Renal cortical epithelial cell (primary cell): ENCODE measurements at regions not wholly inside any gene's neighbourhood (a gene's known extent, or its start where the extent isn't known, plus 50 kb on each side); places are given as distances from the start of the nearest gene placed in this dataset.
"Not testable (repeated sequence)": the region's sequence is repeated elsewhere in the genome, so short reads cannot be mapped to it uniquely, and the experiment has no call there.

Experiments used
- DNase-seq: peaks from one replicate; pipeline ENCODE4 v3.0.0-alpha.2; 2011; ENCODE audit warnings: low read depth

DNA sequence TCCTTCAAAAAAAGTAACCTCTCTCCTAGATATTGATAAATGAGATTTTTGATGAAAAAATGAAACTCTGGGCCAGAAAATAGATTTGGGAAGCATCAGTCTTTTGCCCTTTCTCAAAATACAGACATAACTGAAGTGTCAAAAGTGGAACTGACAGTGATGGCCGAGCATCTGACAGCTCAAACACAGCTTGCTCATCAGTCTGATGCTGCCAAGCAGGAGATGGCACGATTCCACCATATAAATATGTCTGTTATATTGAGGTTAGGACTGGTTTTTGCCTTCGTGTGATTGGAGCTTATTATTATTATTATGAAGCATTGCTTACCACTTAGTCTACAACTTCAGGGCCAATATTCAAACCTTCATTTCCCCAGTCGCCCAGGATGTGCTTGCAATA lies 152.6 kb upstream of the EPHA3 start:
- DNase-seq: no peak

DNA sequence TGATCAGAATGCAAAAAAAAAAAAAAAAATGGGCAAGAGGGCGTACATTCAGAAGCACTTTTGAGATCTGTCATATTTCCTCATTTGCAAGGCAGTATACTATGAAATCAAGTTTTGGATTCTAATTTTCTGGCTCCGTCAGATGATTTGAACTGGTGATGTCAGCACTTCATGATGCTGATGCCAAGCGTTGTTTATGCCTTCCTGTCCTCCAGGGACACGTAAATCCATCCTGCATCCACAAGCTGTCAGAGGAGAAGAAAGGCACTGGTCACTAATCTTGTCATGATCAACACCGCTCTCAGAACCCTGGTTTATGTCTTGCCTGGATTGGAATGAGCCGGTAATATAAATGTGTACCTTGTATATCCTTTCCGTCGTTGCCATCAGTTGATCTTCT lies 152.1 kb upstream of the EPHA3 start:
- no peak for DNase-seq

DNA sequence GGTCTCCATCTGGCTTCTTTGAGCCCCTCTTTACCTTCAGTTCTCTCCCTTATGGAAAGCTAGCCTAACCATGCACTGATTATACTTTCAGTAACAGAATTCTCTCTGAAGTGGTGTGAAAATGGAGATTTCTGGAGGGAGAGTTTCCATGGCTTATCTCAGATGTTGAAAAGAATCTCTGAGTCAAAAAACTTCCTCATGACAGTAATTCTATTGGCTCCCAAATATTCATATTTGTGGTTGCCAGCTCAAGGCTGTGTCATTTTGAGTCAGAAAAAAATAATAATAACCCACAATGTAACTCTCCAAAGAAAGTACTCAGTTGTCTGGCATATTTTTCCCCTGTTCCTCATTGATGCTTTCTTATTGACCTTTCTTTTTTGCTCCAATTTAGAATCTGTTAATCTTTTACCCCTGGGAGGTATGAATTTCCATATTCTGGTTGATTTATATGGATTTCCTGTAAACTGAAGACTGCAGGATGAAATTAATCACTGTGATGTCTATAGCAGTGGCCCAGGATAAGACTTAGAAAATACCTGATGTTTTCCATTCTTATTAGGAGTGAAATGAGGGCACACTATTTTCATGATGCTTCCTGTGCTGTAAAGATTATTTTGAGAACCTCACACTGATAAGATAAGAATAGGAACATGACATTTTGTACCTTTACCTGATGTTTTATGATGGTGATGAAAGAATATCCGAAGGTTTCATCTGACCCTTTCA lies 149.5 kb upstream of the EPHA3 start:
- peak; percentile 5 for DNase-seq

DNA sequence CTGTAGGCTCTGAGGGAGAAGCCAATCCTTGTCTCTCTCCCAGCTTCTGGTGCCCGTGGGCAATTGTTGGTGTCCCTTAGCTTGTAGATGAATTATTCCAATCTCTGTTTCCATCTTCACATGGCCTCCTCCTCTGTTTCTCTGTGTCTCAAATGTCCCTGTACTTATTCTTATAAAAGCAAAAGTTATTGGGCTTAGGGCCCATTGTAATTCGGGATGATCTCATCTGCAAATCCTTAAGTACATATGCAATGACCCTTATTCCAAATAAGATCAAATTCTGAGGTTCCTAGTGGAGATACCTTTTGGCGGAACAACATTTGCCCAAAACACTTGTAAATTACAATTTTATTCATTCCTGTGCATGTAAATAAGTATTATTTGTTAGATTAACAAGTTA lies 147.4 kb upstream of the EPHA3 start:
- DNase-seq: no peak

DNA sequence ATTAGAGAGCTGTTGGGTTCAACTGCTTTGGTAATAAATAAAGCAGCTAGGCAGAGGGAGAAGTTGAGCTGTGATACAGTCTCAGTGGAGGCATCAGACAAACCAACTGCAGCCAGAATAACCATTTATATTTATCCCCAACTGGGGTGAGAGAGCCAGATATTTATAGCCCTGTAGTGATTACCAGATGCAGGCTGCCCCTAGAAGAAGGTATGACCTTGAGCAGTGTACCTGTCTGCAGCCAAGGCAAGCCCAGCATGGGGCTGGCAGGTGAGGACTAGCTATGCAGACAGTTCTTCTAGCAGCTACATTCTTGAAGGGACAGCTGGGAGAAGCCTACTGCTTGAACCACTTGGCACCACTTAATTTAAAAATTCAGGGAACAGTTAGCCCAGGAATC lies 144.4 kb upstream of the EPHA3 start:
- DNase-seq: no peak

DNA sequence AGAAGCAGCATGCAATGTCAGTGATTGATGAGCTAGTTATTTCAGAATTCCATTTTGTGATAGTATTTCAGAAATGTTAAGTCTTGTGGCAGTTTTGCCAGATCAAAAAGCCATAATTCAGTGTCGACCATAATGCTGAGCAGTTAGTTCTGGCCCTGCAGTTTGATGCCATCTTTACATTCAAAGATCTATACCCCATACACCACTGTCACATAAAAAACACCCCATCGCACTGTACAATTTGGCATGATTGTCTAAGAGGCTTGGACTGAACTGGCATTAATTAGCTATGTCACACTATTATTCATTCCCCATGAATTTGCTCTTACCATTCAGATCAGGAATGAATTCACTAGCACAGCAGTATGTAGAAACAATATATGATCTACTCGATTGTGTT lies 127.7 kb upstream of the EPHA3 start:
- DNase-seq: no peak

DNA sequence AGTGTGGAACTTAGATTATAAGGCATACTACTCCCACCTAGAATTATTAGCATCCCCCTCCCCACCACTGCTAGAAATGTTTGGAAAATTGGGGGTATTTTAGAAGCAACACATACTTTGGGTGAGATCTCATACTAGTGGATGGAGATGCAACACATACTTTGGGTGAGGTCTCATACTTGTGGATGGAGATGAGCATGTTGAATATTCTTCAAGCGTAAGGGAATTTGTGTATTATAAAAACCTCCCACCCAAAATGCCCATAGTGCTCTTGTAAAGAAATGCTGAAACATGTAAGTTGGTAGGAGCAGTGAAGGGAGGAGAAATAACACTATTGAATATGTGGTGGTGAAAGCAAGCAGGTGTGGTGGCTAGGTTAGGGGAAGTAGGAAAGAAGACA lies 124.0 kb upstream of the EPHA3 start:
- no peak for DNase-seq

DNA sequence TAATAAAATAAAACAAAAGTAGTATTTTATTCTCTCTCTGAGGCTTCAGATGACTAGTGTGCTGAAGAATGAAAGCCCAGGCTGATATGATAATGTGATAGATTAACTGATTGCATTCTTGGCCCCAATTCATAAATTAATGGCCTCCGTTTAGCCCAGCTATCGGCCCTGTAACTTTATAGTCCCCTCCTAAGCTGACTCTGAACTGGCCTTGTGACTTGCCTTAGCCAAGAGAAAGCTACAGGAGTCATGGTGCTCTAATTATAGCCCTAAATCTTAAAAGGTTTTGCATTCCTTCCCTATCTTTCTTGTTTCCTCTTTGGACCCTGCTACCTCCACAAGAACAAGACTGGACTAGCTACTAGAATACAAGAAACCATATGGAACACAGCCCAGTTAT lies 123.2 kb upstream of the EPHA3 start:
- DNase-seq: no peak

DNA sequence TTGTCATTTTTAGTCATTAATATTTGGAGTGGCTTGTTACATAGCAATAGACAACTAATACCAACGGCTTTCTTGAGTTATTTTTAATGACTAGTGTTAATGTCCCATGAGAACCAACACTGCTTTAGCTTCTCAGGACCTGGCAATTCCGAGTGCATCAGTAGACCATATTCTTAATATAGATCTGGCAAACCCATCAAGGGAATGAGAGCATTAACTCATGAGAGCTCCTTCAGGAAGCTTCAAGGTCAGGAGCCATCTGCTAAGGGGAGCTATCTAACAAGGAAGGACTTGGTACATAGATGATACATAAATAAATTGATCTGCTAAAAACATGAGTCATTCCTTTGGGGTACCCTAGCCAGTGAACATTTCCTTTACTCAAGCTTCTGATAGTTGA lies 122.6 kb upstream of the EPHA3 start:
- no peak for DNase-seq

DNA sequence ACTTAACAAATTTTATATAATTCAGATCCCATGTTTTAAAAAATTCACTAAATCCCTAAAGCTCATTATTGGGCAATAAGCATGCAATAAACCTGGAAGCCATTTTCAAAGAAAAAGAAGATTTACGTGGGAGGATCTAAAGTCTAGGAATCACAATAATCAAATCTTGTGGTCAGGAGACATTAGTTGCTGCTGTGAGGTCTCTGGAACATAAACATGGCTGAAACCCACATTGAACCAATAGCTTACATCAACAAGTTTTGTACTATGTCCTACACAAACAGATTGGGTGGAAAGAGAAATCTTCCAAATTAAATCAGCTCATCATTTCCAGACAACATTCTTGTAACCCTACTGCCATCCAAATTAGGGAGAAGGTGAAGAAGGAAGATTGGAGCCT lies 121.9 kb upstream of the EPHA3 start:
- DNase-seq: no peak

DNA sequence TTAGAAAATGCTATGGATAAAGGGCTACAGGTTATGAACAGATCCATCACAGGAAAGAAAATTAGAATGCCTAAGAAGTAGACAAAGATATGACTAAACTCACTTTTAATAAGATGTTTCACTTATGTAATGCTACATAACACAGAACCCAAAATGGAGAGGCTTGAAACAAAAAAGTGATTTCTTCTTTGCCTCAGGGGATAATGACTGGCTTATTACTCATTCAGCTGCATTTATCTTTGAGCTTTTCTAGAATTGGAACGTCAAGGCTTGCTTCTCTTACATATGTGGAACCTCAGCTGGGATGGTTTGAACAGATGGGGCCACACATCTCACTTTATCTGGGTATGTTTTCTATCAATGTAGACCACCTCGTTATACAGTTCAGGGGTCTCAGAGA lies 120.6 kb upstream of the EPHA3 start:
- peak; percentile 14 for DNase-seq

DNA sequence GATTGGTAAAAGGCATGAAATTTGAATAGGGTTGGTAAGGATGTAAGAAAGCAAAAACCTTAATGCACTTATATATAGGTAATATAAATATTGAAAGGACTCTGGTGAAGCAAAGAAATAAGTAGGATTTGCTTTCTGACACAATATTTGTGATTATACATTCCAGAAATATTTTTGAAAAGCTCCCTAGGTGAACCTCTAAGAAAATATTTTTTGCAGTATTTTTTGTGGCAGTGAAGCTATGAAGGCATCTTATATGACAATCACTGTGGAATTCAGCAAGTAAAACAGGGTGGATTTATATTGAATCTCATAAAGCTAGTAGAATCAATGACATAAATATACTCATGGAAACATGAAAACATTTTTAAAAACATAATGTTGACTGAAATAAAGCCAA lies 119.6 kb upstream of the EPHA3 start:
- DNase-seq: no peak

DNA sequence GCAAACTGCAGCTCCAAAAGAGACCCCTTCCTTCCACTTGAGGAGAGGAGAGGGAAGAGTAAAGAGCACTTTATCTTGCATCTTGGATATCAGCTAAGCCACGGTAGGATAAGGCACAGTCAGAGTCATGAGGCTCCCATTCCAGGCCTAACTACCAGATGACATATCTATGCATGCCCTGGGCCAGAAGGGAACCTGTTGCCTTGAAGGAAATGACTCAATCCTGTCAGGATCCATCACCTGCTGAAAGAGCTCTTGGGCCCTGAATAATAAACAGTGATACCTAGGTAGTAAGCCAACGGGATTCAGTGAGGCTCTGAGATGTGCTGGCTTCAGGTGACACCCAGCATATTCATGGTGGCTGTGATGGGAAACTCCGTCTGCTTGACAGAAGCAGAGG lies 118.5 kb upstream of the EPHA3 start:
- DNase-seq: no peak

DNA sequence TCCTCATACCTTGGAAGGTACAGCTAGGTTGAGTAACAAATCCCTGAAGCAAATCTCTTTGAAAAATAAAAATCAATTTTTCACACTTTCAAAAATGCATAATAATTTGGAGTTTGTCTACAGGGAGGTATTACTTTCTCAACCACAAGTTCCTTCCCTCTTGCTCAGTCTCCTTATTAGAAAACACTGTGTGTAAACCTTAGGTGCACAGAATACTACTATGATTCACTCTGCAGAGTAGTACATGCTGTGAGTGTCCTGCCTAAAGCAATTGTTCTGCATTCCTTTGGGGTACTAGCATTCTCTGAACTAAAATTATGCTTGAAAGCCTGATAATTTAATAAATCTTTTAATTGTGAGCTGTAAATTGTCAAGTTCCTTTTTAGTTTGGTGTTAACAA lies 115.9 kb upstream of the EPHA3 start:
- peak; percentile 6 for DNase-seq

DNA sequence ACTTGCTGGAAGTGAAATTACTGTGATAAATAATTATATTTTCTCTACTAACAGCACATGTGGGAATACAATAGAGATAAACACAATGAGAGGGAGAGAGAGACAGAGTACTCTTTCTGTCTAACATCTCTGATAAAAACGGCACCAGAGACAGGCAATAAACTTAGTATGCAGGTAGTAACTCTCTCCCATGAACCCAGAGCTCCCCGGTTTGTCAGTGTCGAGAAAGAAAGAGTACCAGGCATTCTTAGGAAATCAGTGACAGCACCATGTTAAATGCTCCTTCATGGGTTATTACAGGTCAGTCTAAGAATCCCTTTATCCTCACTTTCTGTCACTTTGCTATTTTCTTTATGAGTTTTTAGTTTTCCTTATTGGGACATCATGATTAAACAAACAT lies 110.7 kb upstream of the EPHA3 start:
- DNase-seq: no peak

DNA sequence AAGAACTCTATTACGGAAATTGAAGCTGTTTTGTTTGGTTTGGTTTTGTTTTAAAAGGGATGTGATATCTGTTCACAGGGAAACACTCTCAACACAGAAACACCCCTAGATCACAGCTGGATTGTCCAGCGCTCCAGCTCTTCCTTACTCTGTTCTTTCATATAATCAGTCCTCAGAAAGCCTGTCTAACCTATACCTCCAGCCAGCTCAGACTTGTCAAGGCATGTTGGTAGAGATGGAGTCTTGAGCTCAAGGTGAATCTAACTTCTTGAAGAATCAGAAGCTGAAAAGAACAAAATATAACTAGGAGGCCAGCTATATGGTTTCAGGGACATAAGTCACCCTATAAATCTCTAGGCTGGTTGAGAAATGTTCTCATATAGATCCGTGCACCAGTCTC lies 110.2 kb upstream of the EPHA3 start:
- no peak for DNase-seq

DNA sequence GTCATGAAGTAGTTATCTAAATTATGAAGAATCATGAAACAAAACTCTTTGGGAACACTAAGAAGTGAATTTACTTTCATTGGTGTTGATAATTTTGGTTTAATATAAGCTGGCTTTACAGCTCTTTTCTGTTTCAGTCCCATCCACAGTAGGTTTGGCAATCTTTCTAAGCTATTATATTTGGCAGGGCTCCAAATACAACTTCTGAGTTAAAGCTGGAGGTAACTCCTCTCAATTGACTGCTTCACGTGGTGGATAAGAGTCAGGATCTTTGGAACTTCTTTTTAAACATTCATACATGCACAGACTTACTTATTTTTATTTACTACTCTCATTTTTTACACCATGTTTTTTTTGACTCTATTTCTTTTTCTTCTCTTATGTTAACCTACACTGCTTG lies 106.5 kb upstream of the EPHA3 start:
- DNase-seq: peak; percentile 6

DNA sequence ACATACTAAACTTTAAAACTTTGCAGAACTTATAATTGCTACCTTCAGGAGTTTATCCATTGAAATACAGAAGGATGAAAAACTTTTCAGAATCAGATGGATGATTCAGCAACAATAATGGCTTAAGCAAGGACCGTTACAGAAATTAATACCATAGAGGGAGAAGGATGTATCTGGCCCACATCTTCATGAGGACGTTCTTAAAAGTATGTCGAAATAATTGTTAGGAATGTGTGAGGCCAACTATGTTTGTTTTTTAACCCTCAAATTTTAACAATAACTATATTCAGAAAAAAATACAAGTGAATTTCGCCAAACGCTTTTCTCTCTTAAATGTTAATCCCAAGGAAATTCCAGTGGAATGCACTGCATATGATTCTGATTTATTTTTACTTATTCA lies 105.2 kb upstream of the EPHA3 start:
- no peak for DNase-seq

DNA sequence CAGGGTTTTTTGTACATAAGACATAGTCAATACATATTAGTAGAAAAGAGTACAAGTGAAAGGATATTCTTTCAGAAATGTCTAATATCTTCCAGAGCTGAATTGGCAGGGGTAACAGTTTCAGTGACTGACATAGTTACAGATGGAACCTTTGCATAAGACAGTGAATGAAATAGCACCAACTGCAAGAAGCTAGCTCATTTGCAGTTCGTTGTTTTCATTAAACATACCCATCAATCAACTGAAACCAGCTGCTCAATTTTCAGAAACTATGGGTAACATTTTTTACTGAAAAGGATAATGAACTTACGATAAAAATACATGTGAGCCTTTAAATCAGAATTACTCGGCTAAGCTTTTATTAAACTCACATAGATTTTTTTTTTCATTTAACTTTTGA lies 93.9 kb upstream of the EPHA3 start:
- DNase-seq: no peak

DNA sequence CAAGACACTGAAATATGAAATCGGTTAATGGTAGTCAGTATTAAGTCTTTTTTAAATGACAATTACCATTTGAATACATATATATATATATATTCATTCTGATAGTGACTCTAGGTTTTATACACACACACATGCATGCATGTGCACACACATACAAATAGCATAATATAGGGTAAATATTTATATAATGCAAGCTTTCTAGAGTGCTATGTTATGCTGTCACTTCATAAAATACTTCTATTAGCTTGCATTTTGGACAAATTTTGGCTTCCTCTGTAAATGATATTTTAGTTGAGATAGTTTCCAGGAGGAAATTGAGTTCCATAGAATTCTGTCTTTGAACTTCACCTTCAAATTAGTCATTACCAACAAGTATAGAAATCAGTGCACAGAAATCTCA lies 89.9 kb upstream of the EPHA3 start:
- no peak for DNase-seq

DNA sequence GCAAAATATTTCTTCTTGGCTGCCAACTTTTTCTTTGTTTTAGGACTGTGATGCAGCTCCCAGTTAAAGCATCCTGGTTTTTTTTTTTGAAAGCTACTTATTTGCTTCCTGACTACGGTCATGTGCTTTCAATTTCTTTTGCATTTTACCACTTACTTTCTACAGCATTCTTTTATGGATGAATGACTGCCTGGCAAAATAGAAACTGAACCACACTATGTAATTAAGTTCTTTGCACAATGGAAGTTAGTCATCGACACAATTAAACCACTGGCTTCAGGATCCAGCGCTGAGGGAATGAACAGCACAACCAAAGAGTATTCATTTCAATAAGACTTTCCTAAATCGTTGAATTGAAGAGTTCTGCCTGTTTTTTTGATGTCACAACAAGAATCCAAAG lies 82.2 kb upstream of the EPHA3 start:
- DNase-seq: peak; percentile 92

DNA sequence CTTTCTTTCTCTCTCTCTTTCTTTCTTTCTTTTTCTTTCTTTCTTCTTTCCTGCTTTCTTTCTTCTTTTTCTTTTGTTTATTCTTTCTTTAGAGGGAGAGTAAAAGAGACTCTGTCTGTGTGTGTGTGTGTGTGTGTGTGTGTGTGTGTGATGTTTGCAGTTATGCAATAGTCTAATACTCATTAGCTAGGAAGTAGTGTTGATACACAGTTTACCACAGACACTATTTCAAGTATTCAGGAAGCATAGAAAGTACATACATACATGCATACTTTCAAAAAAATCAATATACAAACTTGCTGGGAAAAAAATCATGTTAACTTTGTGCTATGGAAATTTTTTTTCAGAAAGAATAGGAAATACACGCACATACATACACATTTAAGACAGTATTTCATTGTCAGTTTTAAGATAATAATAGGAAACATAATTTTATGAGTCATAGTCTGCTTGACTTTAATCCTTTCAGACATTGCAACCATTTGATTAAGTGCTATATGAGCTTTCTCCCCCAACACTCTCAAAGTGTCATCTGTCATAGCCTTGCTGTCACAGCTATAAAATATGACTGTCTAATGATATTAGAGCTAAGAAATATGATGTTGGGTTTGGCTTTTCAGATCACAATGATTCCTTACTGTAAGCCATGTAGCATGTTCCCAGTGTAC lies 74.9 kb upstream of the EPHA3 start:
- peak; percentile 57 for DNase-seq

DNA sequence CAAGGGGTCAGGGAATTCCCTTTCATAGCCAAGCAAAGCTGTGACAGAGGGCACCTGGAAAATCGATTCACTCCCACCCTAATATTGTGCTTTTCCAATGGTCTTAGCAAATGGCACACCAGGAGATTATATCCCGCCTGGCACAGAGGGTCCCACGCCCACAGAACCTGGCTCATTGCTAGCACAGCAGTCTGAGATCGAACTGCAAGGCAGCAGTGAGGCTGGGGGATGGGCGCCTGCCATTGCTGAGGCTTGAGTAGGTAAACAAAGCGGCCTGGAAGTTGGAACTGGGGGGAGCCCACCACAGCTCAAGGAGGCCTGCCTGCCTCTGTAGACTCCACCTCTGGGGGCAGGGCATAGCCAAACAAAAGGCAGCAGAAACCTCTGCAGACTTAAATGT lies 72.7 kb upstream of the EPHA3 start:
- not testable (repeated sequence) for DNase-seq

DNA sequence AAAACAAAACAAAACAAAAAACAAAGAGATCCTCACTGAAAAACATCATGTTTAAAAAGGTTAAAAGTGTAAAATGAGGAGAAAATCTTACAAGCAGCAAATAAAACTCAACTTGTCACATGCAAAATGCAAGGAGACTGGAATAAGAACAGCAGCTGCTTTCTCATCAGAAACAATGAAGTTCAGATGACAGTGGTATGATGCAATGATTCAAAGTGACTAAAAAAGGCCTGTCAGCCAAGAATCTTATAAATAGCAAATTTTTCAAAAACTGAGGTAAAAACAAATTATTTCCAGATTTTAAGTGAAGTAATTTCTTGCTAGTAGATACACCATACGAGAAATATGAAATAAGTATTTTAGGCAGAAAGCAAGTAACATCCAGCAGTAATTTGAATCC lies 68.6 kb upstream of the EPHA3 start:
- DNase-seq: no peak
